Hematopoietic multipotent progenitor cell (in vitro differentiated cells): ENCODE measurements at regions not wholly inside any gene's neighbourhood (a gene's known extent, or its start where the extent isn't known, plus 50 kb on each side); places are given as distances from the start of the nearest gene placed in this dataset.

Source experiments
- DNase-seq, 3 donors: peaks; one replicate each; pipeline ENCODE4 v3.0.0-alpha.2; 2011 to 2015; ENCODE audit warnings: low read depth in 2 of 3, low spot score in 2 of 3

DNA sequence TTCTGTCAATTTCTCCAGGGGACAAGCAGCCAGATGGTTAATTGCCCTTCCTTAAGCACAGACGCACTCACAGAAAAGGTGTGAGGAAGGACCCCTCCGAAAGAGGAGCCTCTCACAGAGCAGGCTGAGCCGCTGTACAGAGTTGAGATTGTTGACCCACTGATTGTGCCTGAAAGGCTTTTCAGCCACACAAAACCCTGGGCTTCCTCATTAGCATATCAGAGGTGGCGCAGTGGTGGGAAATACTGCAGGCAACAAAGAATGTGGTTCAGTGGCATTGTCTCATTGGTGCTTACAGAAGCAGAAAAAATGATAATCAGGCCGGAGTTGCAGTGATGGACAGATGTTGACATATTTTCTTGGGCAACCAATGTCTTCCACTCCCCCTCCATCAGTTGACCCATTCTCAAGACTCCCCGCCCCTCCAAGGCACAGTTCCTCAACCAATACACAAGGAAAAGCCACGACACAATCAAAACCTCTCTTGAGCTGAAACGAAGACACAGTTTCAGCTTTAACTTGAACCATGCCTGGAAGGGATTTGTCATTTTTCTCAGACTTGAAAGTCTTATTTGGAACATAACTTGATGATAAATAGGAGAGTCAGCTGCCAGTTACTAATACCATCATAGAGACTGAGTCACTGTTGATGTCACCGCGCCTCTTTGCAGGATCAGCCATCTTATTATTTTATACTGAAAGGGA lies 53.1 kb downstream of the ATXN3L start:
- no peak for DNase-seq

DNA sequence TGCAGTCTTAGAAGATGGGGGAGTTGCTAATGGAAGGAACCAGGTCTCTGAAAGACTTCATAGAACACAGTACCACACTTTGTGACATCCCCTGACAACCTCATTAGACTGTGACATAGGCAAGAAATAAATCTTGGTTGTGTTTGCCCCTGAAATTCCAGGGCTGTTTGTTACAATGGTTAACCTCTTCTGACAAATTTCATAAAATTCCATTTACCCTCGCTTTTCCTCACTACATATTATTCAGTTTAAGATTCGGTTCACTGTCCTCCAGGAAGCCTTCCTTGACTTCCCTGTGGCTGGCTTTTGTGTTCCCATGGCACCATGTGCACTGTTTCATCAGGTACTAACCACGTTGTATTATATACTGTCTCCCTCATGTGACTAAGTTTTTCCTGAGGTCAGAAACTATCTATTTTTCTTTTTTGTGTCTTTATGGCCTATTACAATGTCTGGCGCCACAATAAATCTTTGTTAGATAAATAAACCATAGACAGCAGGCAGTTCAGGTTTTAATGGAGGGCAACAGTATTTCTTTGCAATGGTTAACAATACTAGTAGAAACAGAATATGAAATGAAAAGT lies 54.2 kb downstream of the ATXN3L start:
- DNase-seq = no peak

DNA sequence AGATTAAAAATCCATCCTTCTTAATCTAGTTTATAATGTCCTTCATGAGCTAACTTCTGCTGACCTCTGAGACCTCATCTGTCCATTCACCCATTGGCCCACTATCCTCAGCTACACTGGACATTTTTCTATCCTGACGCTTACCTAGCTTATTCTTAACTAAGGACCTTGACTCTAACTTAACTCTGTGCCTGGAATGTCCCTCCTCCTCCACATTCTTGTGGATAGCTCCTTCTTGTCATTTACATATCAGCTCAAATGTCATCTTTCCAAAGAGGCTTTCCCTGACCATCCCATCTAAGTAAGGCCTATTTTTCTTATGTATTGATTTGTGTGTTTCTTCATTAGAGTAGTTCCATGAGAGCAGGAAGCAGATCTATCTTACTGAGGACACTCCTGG lies 54.7 kb downstream of the ATXN3L start:
- DNase-seq = no peak

DNA sequence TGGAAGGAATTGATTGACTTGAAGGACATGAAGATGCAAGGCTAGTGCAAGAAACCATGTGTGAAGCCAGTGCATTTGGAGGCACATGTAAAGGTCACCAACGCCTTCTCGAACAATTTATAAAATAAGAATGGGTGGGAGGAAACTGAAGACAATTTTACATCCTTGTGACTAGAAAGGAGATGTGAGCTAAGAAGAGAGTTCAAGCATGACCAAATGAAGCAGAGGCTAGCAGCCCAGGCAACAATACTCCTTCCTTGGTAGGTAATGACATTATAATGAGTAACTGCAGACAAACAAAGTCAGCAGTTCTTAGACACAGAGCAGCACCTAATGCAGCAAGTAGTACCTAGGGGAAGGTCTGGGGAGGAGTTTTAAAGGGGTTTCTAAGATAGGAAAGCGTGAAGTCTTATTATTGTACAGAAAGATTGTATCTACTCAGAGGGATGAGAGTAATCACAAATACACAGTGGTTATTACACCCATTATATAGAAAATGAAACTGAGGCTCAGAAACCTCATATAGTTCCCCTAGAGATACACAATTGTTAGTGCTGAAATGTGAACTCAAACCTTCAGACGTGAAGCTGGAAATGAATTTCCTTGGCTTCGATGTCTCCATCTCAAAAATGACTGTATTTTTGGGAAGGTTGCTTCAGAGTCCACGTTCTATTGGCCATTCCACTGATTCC lies 56.1 kb downstream of the ATXN3L start:
- no peak for DNase-seq

DNA sequence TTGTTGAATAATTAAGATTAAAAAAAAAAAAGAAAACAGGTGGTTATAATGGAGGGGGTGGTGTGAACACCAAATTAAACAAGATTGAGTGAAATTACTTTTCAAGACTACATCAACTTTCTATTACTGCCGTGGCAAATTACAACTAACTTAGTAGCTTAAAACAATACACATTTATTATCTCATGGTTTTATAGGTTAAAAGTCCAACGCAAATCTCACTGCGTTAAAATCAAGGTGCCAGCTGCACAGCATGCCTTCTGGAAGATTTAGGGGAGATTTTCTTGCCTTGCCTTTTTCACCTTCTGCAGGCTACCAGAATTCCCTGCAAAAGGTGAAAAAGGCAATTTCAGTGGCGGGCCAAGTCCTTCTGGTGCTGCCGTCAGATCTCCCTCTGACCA lies 58.5 kb downstream of the ATXN3L start:
- DNase-seq = no peak

DNA sequence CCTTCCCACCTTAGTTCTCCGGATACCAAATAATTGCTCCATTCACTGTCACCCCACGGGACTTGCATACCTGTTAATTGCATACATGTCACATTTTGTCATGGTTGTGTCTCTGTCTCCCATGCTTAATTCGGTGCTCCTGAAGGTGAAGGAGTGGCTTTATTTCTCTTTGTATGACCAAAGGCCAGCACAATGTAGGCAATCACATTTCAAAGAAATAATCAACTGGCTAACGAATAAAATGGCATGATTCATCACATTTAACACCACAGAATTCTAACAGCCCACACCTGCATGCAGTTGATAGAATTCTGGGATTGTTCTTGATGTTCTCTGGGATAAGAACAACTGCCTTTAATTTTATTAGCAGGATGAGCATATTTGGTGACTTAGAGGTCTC lies 59.3 kb downstream of the ATXN3L start:
- DNase-seq = no peak

DNA sequence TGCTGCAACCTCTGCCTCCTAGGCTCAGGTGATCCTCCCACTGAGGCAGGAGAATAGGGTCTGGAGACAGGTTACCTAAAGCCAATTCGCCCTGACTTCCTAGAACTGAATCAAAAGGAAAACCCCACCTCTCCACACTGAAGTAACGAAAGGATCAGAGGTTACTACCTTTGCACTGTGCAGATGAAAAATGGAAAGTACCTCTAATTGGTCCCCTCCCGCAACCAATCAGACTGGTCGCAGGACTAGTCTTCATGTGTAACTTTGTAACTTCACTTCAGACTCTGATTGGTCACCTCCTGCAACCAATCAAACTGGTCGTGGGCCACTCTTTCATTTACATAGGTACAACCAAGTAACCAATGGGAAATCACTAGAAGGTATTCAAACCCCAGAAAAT lies 61.1 kb downstream of the ATXN3L start:
- no peak for DNase-seq

GRCh38 chrX:13258052-13258444 lies 61.8 kb downstream of the ATXN3L start:
- no peak for DNase-seq

GRCh38 chrX:13257223-13258051 lies 62.4 kb downstream of the ATXN3L start:
- DNase-seq = peak in 1 of 3 donors; percentile 12

DNA sequence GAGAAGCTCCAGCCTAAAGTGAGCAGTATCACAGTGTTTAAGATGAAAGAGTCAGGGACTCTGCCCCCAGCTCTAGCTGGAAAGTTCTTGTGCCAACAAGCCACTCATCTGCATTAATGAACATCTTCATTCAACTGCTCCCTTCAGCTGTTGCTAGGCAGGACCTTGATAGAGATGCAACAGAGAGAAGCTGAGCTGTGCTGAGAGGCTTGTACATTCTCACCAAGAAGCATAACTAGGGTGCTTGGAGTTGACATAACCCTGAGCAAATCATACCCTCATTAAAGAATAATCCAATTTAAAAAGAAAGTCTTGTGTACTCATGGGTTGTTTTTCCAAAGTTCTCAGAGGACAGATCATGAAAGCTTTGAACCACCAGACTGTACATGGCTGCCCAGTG lies 63.2 kb downstream of the ATXN3L start:
- DNase-seq = no peak

GRCh38 chrX:13254870-13255269 lies 65.0 kb downstream of the ATXN3L start:
- no peak for DNase-seq

DNA sequence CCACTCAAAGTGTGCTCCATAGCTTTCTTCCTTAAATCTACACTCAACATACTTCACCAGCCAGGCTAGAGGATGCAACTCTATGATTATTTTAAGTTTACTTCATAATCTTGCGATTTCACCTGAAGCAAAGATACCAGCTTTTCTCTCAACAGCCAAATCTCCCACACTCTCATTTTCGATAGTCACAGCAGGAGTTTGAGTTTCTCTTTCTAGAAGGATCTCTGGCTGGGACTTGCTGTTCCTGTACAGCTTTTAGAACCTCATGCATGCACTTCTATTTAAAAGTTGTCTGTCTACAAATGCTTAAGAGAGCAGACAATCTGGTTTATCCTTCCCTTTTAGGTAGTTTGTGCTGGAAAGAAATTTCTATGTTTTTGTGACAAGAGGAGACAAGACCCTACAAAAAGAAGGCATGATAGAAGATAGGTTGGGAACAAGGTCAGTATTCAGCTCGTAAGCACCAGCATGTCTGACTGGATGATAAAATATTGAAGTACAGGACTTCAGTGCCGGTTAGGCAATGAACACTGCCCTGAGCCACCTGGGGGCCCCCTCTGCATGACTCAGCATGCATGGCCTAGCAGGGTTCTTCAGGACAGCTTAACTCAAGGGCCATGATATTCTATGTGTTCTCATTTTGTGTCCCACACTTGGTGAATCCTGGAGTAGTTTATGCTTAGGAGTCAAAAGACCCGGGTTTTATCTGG lies 65.6 kb downstream of the ATXN3L start:
- peak in 2 of 3 donors; percentile 33 to 58 for DNase-seq

DNA sequence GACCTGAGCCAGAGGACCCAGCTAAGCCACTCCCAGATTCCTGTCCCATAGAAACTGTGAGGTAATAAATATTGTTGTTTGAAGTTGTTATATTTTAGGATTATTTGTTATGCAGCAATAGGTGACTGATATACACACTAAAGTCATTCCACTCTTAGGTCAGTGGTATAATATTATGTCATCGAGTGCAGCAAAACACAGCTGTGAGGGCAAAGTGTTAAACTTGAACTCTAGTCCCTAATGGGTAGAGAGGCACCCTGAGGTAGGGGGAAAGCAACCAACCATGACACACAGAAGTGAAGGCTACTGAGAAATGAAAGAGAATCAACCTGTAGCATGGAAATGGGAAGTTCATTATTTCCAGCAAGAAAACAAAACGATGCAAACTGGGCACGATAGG lies 66.6 kb downstream of the ATXN3L start:
- no peak for DNase-seq

DNA sequence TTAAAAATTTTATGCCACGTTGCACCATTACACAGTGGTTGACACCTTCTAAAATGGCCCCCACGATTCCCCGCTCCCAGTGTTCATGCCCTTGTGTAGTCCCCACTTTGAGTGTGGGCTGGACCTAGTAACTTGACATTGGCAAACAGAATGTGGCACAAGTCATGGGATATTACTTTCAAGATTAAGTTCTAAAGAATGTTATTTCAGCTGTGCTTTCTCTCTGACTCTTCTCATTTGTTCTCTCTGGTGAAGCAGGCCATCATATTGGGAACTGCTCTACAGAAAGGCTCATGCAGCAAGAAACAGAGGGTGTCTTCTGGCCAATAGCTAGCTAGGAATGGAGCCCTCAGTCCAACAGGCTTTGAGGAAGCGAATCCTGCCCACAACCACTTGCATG lies 67.1 kb downstream of the ATXN3L start:
- no peak for DNase-seq

DNA sequence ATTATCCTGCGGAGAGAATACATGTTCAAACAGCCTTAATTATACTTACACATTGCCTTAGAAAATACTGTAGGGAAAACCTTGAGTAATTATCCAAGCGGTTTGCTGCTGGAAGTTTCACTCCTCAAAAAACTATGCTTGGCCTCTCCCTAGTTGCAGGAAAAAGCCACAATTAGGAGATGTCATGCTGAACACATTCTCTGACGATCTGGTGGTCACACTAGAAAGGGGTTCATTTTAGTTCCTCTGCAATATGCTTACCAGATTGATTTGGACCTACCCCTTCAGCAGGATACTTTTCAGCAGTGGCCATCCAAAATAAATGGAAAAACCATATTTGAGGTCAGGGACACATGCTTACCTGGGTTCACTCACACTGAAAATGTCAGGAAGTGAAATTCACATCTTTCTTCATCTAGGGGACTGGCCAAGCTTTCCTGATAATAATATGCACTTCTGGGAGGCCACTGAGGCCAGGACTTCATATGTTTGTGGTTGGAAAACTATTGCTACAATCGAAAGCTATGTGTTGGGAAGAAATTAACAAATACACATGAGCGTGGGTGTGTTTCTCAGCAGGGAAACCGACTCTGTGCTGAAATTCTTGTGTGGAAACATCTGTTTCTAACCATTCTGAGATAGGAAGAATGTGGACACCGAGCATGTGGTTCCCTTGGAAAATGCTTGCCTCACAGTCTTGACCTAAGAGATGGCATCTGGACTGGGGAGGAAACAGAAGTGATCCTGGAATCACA lies 68.8 kb downstream of the ATXN3L start:
- peak in 1 of 3 donors; percentile 73 for DNase-seq

DNA sequence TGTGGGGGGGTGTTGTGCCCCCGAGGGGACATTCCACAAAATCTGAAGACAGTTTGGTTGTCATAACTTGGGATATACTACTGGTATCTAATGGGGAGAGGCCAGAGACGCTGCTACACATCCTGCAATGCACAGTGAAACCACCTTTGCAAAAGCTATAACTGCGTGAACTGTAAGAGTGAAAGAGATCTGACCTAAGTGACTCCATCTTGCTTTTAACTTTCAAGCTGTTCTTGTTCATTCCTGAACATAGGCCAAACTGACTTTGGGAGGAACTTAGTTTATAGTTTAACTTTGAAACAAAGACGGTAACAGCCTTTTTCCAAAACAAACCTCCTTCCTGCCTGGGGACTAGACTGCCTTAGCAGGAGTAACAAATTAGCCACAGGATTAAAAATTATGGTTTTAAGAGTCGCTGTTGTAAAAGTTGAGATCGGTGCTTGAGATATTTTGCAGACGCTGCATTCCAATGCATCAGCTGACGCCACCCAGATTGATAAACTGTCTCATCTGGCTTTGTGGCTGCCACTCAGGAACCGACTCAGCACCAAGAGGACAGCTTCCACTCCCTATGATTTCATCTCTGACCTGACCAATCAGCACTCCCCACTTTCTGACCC lies 70.9 kb downstream of the ATXN3L start:
- no peak for DNase-seq

DNA sequence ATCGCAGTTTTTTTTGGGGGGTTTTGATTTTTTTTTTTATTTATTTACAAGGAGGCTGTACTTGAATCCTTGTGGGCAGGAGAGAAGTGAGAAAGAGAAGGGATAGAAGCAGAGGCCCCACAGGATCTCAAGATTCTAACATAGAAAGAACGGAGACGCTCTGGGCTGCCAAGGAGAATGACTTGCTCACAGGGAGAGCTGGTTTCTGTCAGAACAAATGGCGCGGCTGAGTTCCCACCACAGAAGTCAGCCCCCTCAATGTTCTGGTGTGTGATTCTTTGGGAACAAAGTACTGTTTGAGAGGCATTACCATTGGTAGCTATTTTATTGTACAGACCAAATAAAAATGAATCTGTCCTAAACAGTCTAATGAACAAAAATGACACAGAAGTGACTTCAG lies 80.6 kb downstream of the ATXN3L start:
- DNase-seq = no peak

DNA sequence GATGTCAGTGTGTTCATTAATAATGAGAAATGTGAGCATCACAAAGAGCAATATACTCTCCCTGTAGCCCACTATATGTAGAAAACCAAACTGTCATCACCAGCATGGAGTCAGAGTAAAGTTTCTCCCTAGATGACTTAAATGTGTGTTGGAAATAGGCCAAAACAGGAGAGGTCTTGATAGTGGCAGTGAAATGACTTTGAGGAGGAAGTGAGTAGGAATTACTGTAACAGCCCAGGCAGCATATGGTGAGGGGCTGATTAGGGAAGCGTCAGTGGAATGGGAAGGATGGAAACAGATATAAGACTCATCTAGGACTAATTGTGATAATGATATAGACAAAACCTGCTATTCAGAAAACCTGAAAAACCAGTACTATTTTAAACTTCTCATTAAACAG lies 83.9 kb downstream of the ATXN3L start:
- peak in 1 of 3 donors; percentile 51 for DNase-seq

- no peak for DNase-seq
Observed at GRCh38 chrX:13232484-13232883, 87.4 kb downstream of the ATXN3L start.

DNA sequence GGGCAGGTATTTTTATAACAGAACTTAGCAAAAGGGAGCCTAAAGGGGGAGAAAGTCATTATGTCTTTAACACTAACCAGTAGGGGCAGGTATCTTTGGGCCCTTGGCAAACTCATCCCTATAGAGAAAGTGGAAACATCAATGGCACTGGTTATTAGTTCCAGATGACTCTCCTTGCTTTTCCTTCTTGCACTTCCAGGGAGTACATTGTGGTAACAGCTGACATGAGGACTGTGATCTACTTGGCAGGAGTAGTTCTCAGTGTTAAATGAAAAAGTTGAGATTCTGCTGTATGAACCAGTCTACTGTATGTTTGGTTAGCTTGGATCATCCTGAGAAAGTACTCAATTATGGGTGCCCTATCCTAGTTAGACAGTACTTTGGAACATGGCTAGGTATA lies 93.6 kb downstream of the ATXN3L start:
- DNase-seq = no peak
